ENCODE measurements at regions not wholly inside any gene's neighbourhood (a gene's known extent, or its start where the extent isn't known, plus 50 kb on each side); places are given as distances from the start of the nearest gene placed in this dataset.

DNA sequence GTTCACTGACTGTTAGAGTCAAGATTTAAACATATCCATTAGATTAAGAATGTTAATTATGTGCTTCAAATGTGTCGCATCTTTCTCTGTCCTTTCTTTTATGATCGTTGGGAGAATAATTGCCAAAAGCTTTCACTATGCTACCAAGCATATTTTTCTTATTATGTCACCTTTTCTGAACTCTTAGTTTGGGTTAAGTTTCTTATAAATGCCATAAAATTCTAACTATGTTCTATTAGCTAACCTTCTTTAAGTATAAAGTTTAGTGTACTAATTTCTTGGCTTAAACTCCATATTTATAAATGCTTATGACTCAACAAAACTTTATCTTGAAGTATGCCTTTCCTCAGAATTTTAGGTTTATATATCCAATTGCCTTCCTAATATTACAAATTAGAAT is 1759.4 kb downstream of the PCDH9 start:
- DNase-seq (ENCODE audit: low read depth) = no peak
- TF ChIP-seq, protein P1, sequence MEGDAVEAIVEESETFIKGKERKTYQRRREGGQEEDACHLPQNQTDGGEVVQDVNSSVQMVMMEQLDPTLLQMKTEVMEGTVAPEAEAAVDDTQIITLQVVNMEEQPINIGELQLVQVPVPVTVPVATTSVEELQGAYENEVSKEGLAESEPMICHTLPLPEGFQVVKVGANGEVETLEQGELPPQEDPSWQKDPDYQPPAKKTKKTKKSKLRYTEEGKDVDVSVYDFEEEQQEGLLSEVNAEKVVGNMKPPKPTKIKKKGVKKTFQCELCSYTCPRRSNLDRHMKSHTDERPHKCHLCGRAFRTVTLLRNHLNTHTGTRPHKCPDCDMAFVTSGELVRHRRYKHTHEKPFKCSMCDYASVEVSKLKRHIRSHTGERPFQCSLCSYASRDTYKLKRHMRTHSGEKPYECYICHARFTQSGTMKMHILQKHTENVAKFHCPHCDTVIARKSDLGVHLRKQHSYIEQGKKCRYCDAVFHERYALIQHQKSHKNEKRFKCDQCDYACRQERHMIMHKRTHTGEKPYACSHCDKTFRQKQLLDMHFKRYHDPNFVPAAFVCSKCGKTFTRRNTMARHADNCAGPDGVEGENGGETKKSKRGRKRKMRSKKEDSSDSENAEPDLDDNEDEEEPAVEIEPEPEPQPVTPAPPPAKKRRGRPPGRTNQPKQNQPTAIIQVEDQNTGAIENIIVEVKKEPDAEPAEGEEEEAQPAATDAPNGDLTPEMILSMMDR (IDR thresholded peaks at IDR 0.05; ENCODE audit: insufficient read depth, low read depth, low read length, missing control alignments) = no peak
- H3K4me3 ChIP-seq (ENCODE audit: low read length) = no peak overlapping the region

DNA sequence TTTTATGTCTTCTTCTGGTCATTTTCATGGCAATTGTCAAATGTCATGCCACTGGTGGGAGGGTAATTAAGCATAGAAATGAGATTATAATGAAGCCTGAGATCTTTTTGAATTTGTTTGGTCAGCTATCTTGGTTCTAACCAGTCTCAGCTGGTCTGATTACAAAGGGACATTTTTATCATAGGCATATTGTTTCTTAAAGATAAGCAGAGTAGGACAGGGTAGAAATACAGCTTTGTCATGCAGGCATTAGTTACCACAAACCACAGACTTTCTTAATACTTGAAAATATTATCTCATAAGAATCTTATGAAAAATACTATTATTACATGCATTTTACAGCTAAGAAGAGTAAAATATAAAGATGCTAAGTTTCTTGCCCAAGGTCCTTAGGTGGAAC is 1761.5 kb downstream of the PCDH9 start:
- TF ChIP-seq, protein P1 (IDR thresholded peaks at IDR 0.05; ENCODE audit: insufficient read depth, low read depth, low read length, missing control alignments) = no peak
- no peak for DNase-seq (ENCODE audit: low read depth)
- no peak overlapping the region for H3K4me3 ChIP-seq (ENCODE audit: low read length)

DNA sequence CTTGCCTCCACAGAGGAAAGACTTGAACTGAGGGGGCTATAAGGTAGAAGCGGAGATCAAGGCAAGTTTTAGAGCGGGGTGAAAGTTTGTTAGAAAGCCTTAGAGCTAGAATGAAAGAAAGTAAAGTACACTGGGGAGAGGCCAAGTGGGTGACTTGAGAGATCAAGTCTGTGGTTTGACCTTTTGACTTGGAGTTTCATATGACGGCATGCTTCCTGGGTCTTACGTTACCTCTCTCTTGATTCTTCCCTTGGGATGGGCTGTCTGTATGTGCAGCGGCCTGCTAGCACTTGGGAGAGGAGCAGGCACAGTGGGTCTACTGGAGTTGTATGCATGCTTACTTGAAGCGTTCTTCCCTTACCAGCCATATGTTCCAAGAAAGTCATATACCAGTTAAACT is 1768.5 kb downstream of the PCDH9 start:
- DNase-seq (ENCODE audit: low read depth) = no peak
- H3K4me3 ChIP-seq (ENCODE audit: low read length) = no peak overlapping the region
- TF ChIP-seq, protein P1 (IDR thresholded peaks at IDR 0.05; ENCODE audit: insufficient read depth, low read depth, low read length, missing control alignments) = no peak

DNA sequence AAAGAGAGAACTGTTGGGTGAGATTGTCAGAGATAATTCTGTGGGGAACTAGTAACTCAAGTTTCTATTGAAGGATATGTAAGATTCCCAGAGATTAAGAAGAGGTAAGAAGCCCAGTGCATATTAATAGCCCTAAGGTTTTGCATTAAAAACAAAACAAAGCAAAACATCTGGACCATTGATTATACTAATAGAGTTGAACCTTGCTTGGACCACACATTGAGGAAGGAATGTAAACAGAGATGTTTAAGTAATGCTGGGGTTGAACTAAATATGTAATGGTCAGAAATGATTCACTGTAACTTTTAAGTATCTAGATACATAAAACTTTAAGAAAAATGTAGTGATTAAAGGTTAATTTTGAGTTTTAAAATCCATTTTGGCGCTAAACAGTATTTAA is 1770.0 kb downstream of the PCDH9 start:
- H3K4me3 ChIP-seq (ENCODE audit: low read length) = no peak overlapping the region
- TF ChIP-seq, protein P1 (IDR thresholded peaks at IDR 0.05; ENCODE audit: insufficient read depth, low read depth, low read length, missing control alignments) = no peak
- no peak for DNase-seq (ENCODE audit: low read depth)

DNA sequence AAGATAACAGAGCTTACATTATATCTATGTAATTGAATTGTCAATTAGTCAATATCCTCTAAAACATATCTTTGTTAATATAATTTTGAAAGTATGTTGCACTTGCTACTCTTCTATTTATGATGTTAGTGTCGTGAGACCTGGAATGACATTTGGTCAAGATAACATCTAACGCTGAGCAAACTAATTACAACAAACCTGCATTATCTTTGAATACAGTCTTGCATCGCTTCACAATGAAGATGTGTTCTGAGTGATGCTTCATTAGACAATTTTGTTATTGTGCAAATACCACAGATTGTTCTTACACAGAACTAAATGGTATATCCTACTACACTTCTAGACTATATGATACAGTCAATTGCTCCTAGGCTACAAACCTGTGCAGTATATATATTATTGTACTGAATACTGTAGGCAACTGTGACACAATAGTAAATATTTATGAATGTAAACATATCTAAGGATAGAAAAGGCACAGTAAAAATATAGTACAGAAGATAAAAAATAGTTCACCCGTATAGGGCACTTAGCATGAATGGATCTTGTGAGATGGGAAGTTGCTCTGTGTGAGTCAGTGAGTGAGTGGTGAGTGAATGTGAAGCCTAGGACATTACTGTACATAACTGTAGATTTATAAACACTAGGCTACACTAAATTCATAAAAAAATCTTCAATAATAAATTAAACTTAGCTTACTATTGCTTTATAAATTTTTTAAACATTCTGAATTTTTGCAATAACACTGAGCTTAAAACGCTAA is 1773.8 kb downstream of the PCDH9 start:
- TF ChIP-seq, protein P1 (IDR thresholded peaks at IDR 0.05; ENCODE audit: insufficient read depth, low read depth, low read length, missing control alignments) = no peak
- no peak overlapping the region for H3K4me3 ChIP-seq (ENCODE audit: low read length)
- peak; percentile 2 for DNase-seq (ENCODE audit: low read depth)

DNA sequence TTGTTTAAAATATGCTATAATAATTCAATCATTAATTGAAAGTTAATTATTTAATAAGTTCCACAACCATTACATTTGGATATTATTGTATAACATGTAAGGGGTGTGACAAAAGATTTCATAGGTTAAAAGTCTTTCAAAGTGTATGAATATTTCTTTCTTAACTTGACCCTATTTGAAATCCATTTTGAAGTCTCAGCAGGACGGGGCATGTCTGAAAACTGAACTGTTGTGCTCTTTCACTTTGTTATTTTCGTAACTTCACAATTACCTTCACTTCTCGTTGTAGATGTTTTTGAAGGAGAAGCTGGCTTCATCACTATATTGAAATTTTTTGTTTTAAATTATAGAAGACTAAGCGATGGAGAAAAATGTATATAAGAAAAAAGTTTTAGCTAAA is 1775.7 kb downstream of the PCDH9 start:
- DNase-seq (ENCODE audit: low read depth) = peak; percentile 1
- TF ChIP-seq, protein P1 (IDR thresholded peaks at IDR 0.05; ENCODE audit: insufficient read depth, low read depth, low read length, missing control alignments) = no peak
- no peak overlapping the region for H3K4me3 ChIP-seq (ENCODE audit: low read length)

DNA sequence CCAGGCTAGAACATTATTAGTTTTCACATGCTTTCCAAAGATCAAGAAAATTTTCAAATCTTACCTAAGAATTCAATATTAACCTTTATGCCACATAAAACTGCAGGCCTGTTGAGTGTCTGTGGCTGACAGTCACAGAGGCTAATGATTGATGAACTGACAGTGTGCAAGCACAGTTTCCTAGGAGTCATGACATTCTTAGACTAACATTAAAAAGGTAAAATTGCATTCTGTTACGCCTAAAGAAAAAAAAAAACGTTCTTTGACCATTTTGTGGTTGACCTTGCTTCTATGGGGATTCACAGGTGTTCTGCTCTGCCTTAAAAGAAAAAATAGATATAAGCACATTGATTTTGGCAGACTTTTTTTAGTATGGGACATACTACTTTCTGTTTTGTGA is 1776.2 kb downstream of the PCDH9 start:
- H3K4me3 ChIP-seq (ENCODE audit: low read length) = no peak overlapping the region
- no peak for DNase-seq (ENCODE audit: low read depth)
- TF ChIP-seq, protein P1 (IDR thresholded peaks at IDR 0.05; ENCODE audit: insufficient read depth, low read depth, low read length, missing control alignments) = no peak

All from epithelial cell of esophagus (primary cell).